ENCODE measurements at regions not wholly inside any gene's neighbourhood (a gene's known extent, or its start where the extent isn't known, plus 50 kb on each side); places are given as distances from the start of the nearest gene placed in this dataset.
"Not testable (repeated sequence)": the region's sequence is repeated elsewhere in the genome, so short reads cannot be mapped to it uniquely, and the experiment has no call there.

- TF ChIP-seq CTCF, POLR2AphosphoS5, POLR2A (IDR thresholded peaks at IDR 0.05): not testable (repeated sequence)
Observed at GRCh38 chr15:101938555-101938954, 126.6 kb downstream of the OR4F15 start.
